Activated CD4-positive, alpha-beta memory T cell treated with anti-CD3 and anti-CD28 coated beads for 36 hours (primary cell): ENCODE measurements at regions not wholly inside any gene's neighbourhood (a gene's known extent, or its start where the extent isn't known, plus 50 kb on each side); places are given as distances from the start of the nearest gene placed in this dataset.
"Not testable (repeated sequence)": the region's sequence is repeated elsewhere in the genome, so short reads cannot be mapped to it uniquely, and the experiment has no call there.

Experiments
- CTCF ChIA-PET: fragments of 350-600 bp; sonication (Branson Sonifier 250); formaldehyde crosslinking; loops from one replicate; lab custom pipeline; 2021; ENCODE audit warnings: antibody characterized with exemption, inconsistent platforms; lab: Charles Lee
- POLR2A ChIA-PET: fragments of 350-600 bp; sonication (Branson Sonifier 250); formaldehyde crosslinking; loops from one replicate; lab custom pipeline; 2021; ENCODE audit warnings: antibody characterized with exemption; lab: Charles Lee
- DNase-seq: peaks from one replicate; pipeline ENCODE4 v3.0.0-alpha.2; 2020
- H3K27ac Mint-ChIP-seq: one replicate; pipeline ENCODE4 v1.8.0; 2021; ENCODE audit warnings: mixed read lengths
- H3K27me3 Mint-ChIP-seq: one replicate; pipeline ENCODE4 v1.8.0; 2021; ENCODE audit warnings: mixed read lengths
- H3K36me3 Mint-ChIP-seq: one replicate; pipeline ENCODE4 v1.8.0; 2021; ENCODE audit warnings: mixed read lengths
- H3K4me1 Mint-ChIP-seq: one replicate; pipeline ENCODE4 v1.8.0; 2021; ENCODE audit warnings: low read depth, mixed read lengths
- H3K4me3 Mint-ChIP-seq: one replicate; pipeline ENCODE4 v1.8.0; 2021; ENCODE audit warnings: mild to moderate bottlenecking, mixed read lengths
- H3K9me3 Mint-ChIP-seq: one replicate; pipeline ENCODE4 v1.8.0; 2021; ENCODE audit warnings: mixed read lengths
- intact Hi-C: fragments of 100-400 bp; cut with micrococcal nuclease; formaldehyde crosslinking; loops from one replicate; pipeline ENCODE4 v1.15.1; 2023

DNA sequence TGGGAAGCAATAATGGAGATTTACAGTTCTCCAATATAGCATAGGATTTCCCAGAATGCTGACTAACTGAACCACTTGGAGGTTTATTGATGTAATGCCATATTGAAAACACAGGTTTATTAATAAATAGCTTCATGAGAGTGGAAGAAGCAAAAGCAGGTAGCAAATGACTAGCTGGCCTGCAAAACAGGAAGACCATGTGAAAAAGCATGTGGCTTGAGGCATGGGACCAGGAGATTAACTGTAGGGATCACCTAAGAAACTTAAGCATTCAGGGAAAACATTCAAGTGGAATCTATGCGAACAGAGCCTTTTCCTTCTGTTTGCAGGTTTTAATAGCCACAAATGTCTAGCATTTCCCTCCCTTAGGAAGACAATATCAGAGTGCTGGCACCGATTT, 679.7 kb downstream of the ZEB2 start:
- no peaks in the 10 kb centered on the region for H3K36me3 Mint-ChIP-seq
- peaks cover 7% of the 10 kb centered on the region for H3K27me3 Mint-ChIP-seq
- intact Hi-C loops, result no loop called here
- POLR2A ChIA-PET, result no interaction called here
- no peaks in the 10 kb centered on the region for H3K4me1 Mint-ChIP-seq
- CTCF ChIA-PET, result no interaction called here
- H3K9me3 Mint-ChIP-seq, result no peaks in the 10 kb centered on the region
- H3K27ac Mint-ChIP-seq, result no peak overlapping the region
- no peak overlapping the region for H3K4me3 Mint-ChIP-seq
- no peak for DNase-seq

GRCh38 chr2:143839456-143839855, 680.5 kb downstream of the ZEB2 start:
- H3K27ac Mint-ChIP-seq, result no peak overlapping the region
- DNase-seq, result no peak
- no peaks in the 10 kb centered on the region for H3K4me1 Mint-ChIP-seq
- H3K36me3 Mint-ChIP-seq, result no peaks in the 10 kb centered on the region
- H3K4me3 Mint-ChIP-seq, result no peak overlapping the region
- intact Hi-C loops, result no loop called here
- CTCF ChIA-PET, result no interaction called here
- H3K9me3 Mint-ChIP-seq, result no peaks in the 10 kb centered on the region
- POLR2A ChIA-PET, result interaction anchor here (0.6 kb wide), 1 partner anchor 60 kb away, joined by 3 read pairs; no protein-coding TSS in a partner anchor
- H3K27me3 Mint-ChIP-seq, result peaks cover 7% of the 10 kb centered on the region

DNA sequence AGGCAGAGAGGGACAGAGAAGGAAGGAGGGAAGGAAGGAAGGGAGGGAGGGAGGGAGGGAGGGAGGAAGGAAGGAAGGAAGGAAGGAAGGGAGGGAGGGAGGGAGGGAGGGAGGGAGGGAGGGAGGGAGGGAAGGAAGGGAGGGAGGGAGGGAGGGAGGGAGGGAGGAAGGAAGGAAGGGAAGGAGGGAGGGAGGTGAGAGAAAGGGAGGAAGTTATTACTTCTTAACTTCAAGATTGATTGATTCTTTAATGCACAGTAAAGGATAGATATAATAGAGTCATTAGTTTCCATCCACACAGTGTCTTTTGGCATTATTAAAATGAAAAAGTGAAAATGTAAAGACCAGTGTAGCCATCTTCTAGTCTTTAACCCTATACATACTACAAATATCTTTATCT, 682.9 kb downstream of the ZEB2 start:
- H3K9me3 Mint-ChIP-seq, H3K36me3 Mint-ChIP-seq, intact Hi-C loops, DNase-seq, H3K4me1 Mint-ChIP-seq, H3K4me3 Mint-ChIP-seq, POLR2A ChIA-PET, H3K27me3 Mint-ChIP-seq, H3K27ac Mint-ChIP-seq: not testable (repeated sequence)
- CTCF ChIA-PET, result interaction anchor here (0.7 kb wide), 1 partner anchor 13 kb away, joined by 3 read pairs; no protein-coding TSS in a partner anchor

DNA sequence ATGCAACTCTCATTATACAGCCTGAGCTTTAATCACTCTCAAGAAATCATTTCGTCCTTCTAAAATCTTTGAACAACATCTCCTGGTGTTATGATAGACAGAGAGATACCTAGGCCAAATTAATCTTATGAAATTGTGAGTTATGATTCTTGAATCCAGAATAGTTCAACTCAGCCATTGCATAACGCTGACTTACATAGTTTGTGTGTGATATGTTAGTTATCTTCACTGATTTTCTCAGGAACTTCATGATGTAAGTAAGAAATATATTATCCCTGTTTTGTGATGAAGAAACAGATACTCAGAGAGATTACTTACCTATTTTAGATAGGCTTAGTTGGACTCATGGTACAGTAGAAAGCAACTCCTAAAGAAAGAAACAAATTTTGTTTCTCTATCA, 684.4 kb downstream of the ZEB2 start:
- intact Hi-C loops, result no loop called here
- no peaks in the 10 kb centered on the region for H3K27me3 Mint-ChIP-seq
- no peaks in the 10 kb centered on the region for H3K9me3 Mint-ChIP-seq
- ChIA-PET POLR2A (no interaction called here), CTCF (interaction anchor here (1.1 kb wide), 1 partner anchor 9 kb away, joined by 3 read pairs; no protein-coding TSS in a partner anchor)
- no peaks in the 10 kb centered on the region for H3K36me3 Mint-ChIP-seq
- no peak overlapping the region for H3K4me3 Mint-ChIP-seq
- H3K27ac Mint-ChIP-seq, result no peak overlapping the region
- DNase-seq, result no peak
- H3K4me1 Mint-ChIP-seq, result no peaks in the 10 kb centered on the region

GRCh38 chr2:143833015-143833660, 686.8 kb downstream of the ZEB2 start:
- H3K4me3 Mint-ChIP-seq, result no peak overlapping the region
- ChIA-PET CTCF (no interaction called here), POLR2A (no interaction called here)
- H3K9me3 Mint-ChIP-seq, result no peaks in the 10 kb centered on the region
- no peak overlapping the region for H3K27ac Mint-ChIP-seq
- no peaks in the 10 kb centered on the region for H3K27me3 Mint-ChIP-seq
- DNase-seq, result no peak
- no peaks in the 10 kb centered on the region for H3K36me3 Mint-ChIP-seq
- intact Hi-C loops, result no loop called here
- peaks cover 2% of the 10 kb centered on the region for H3K4me1 Mint-ChIP-seq

DNA sequence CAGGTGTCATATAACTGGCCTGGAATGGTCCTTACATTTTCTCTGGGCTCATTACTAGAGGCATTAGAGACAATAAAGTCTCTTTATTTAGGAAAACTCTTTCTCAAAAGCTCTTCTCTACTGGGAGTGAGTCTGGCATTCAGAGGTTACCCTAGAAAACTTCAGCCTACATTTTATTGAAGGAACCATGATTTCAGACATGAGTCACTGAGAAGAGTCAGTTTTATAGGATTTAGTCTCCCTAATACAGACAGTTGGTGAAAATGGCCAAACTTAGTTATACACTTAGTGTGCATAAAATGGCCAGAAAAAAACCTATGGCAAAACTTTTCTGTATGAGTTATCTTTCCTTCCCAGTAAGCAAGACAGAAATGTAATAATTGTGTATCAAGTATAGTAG, 689.4 kb downstream of the ZEB2 start:
- Mint-ChIP-seq H3K4me3 (no peak overlapping the region), H3K4me1 (peaks cover 2% of the 10 kb centered on the region), H3K36me3 (no peaks in the 10 kb centered on the region), H3K9me3 (no peaks in the 10 kb centered on the region), H3K27me3 (peaks cover 10% of the 10 kb centered on the region), H3K27ac (no peak overlapping the region)
- POLR2A ChIA-PET, result no interaction called here
- intact Hi-C loops, result no loop called here
- no peak for DNase-seq
- CTCF ChIA-PET, result no interaction called here

GRCh38 chr2:143828763-143829537, 691.0 kb downstream of the ZEB2 start:
- DNase-seq, result no peak
- intact Hi-C loops, result no loop called here
- CTCF ChIA-PET, result no interaction called here
- POLR2A ChIA-PET, result no interaction called here
- Mint-ChIP-seq H3K36me3 (no peaks in the 10 kb centered on the region), H3K27me3 (peaks cover 13% of the 10 kb centered on the region), H3K9me3 (no peaks in the 10 kb centered on the region), H3K27ac (no peak overlapping the region), H3K4me1 (peaks cover 2% of the 10 kb centered on the region), H3K4me3 (no peak overlapping the region)

DNA sequence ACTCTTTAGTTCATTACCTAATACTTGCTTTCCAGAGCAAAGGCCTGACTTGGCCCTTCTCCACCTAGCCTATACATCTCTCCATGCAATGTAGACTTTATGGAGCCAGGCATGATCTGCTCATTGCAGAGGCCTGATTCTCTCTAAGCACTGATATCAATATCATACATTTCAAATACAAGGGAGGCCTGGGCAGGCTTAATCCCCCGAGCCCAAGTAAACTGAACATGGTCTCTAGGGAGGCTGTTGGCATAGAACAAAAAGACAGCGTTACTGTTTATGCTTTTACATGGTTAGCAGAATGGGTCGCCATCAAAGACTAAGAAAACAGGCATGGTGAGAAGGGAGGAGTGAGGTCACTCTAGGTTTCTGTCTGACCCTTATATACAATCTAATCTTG, 695.1 kb downstream of the ZEB2 start:
- H3K4me1 Mint-ChIP-seq, result peaks cover 2% of the 10 kb centered on the region
- intact Hi-C loops, result no loop called here
- peaks cover 21% of the 10 kb centered on the region for H3K27me3 Mint-ChIP-seq
- H3K27ac Mint-ChIP-seq, result no peak overlapping the region
- ChIA-PET POLR2A (no interaction called here), CTCF (no interaction called here)
- H3K4me3 Mint-ChIP-seq, result no peak overlapping the region
- H3K36me3 Mint-ChIP-seq, result no peaks in the 10 kb centered on the region
- no peaks in the 10 kb centered on the region for H3K9me3 Mint-ChIP-seq
- DNase-seq, result no peak

DNA sequence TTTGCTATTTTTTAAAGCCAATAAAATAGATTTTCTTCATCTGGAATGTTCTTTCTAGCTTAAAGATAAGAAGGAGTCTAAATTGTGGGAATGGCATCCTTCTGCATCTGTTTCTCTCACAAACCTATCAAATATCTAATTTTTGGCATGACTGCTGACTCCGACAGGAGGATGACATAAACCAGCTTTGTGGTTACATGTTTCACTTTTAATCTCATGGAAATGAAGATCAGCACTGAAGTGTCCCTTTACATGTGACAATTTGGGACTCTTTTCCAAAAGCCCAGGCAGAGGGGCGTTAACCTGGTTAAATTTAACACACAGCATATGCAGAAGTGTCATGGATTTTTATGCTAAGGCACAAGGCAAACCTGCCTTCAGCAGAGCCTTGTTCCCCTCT, 694.7 kb downstream of the ARHGAP15 start:
- intact Hi-C loops, result no loop called here
- H3K4me1 Mint-ChIP-seq, result no peaks in the 10 kb centered on the region
- CTCF ChIA-PET, result interaction anchor here (0.6 to 0.9 kb wide), 2 partner anchors 13 to 763 kb away, joined by 3 read pairs; no protein-coding TSS in a partner anchor

GRCh38 chr2:143823296-143823695, 694.1 kb downstream of the ARHGAP15 start:
- Mint-ChIP-seq H3K4me1 (no peaks in the 10 kb centered on the region), H3K27ac (no peak overlapping the region), H3K4me3 (no peak overlapping the region), H3K36me3 (no peaks in the 10 kb centered on the region), H3K9me3 (no peaks in the 10 kb centered on the region), H3K27me3 (peaks cover 24% of the 10 kb centered on the region)
- intact Hi-C loops, result no loop called here
- CTCF ChIA-PET, result interaction anchor here (0.6 to 0.9 kb wide), 2 partner anchors 13 to 762 kb away, joined by 3 read pairs; no protein-coding TSS in a partner anchor
- POLR2A ChIA-PET, result no interaction called here
- DNase-seq, result no peak

More for the DNA sequence above, 694.7 kb downstream of the ARHGAP15 start:
- Mint-ChIP-seq H3K9me3 (no peaks in the 10 kb centered on the region), H3K36me3 (no peaks in the 10 kb centered on the region), H3K27me3 (peaks cover 24% of the 10 kb centered on the region), H3K27ac (no peak overlapping the region), H3K4me3 (no peak overlapping the region)
- POLR2A ChIA-PET, result no interaction called here
- DNase-seq, result no peak

DNA sequence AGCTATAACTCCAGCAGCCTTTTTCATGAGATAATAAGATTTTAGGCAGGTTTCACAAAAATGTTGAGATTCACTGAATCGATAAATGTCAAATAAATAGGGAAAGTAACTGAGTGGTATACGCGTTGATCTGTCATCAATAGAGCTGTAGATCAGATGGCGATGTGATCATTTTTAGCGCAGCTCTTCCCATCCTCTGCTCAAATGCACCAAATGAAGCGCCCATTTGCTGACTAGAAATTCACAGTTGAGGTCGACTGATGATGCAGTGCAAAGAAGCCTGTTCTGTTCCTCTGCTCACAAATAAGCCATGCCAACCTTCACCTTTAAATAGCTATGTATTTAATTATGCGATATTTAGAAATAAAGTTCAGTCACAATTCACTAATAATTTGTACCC, 693.5 kb downstream of the ARHGAP15 start:
- H3K27me3 Mint-ChIP-seq, result peaks cover 22% of the 10 kb centered on the region
- ChIA-PET CTCF (no interaction called here), POLR2A (no interaction called here)
- DNase-seq, result no peak
- H3K4me3 Mint-ChIP-seq, result no peak overlapping the region
- H3K9me3 Mint-ChIP-seq, result no peaks in the 10 kb centered on the region
- intact Hi-C loops, result no loop called here
- H3K36me3 Mint-ChIP-seq, result no peaks in the 10 kb centered on the region
- no peaks in the 10 kb centered on the region for H3K4me1 Mint-ChIP-seq
- no peak overlapping the region for H3K27ac Mint-ChIP-seq

GRCh38 chr2:143819764-143820163, 690.5 kb downstream of the ARHGAP15 start:
- ChIA-PET POLR2A (no interaction called here), CTCF (no interaction called here)
- no peaks in the 10 kb centered on the region for H3K9me3 Mint-ChIP-seq

More at GRCh38 chr2:143819764-143820163, 690.5 kb downstream of the ARHGAP15 start:
- no peaks in the 10 kb centered on the region for H3K4me1 Mint-ChIP-seq
- H3K27me3 Mint-ChIP-seq, result peaks cover 11% of the 10 kb centered on the region
- no peak overlapping the region for H3K4me3 Mint-ChIP-seq
- intact Hi-C loops, result no loop called here
- DNase-seq, result no peak
- no peak overlapping the region for H3K27ac Mint-ChIP-seq
- H3K36me3 Mint-ChIP-seq, result no peaks in the 10 kb centered on the region
